A673 (cell line): ENCODE measurements at regions not wholly inside any gene's neighbourhood (a gene's known extent, or its start where the extent isn't known, plus 50 kb on each side); places are given as distances from the start of the nearest gene placed in this dataset.

ENCODE experiments used
- EZH2 ChIP-seq: fragments of 200-600 bp; sonication (generic); IDR thresholded peaks from 2 replicates; pipeline ENCODE4 v1.6.1; 2017; ENCODE audit warnings: borderline replicate concordance, low read depth, mild to moderate bottlenecking, mixed read lengths, antibody characterized with exemption, low read length; ENCODE audit not compliant: poor library complexity, severe bottlenecking
- TF ChIP-seq, protein P1 (sequence below): fragments of 300-800, 200-600 bp; sonication (generic); conservative IDR thresholded peaks from 2 replicates; pipeline ENCODE4 v1.5.1; 2017; ENCODE audit warnings: low read depth, mild to moderate bottlenecking, antibody characterized with exemption, low read length, moderate library complexity, mixed read lengths

DNA sequence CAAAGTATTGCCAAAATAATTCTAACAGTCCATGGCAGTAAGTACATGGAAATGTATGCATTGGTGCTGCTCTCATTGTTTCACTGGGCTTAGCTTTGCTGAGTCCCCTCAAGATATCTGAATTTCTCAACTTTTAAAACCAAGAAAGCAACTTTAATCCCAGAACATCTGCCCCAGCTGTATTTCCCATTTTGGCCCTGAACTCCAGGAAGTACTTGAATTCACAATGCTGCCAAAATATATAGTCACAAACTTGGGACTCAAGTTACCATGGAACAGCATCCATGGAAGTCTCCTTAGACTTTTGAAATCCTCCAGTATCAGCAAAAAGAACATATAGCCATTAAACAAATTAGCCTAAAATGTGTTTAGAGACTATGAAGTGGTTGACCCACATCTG lies 78.5 kb upstream of the FLRT2 start:
- TF ChIP-seq, protein P1, sequence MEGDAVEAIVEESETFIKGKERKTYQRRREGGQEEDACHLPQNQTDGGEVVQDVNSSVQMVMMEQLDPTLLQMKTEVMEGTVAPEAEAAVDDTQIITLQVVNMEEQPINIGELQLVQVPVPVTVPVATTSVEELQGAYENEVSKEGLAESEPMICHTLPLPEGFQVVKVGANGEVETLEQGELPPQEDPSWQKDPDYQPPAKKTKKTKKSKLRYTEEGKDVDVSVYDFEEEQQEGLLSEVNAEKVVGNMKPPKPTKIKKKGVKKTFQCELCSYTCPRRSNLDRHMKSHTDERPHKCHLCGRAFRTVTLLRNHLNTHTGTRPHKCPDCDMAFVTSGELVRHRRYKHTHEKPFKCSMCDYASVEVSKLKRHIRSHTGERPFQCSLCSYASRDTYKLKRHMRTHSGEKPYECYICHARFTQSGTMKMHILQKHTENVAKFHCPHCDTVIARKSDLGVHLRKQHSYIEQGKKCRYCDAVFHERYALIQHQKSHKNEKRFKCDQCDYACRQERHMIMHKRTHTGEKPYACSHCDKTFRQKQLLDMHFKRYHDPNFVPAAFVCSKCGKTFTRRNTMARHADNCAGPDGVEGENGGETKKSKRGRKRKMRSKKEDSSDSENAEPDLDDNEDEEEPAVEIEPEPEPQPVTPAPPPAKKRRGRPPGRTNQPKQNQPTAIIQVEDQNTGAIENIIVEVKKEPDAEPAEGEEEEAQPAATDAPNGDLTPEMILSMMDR: no peak
- TF ChIP-seq EZH2: no peak
